Muscle of leg (tissue), 3 donors: ENCODE measurements at regions not wholly inside any gene's neighbourhood (a gene's known extent, or its start where the extent isn't known, plus 50 kb on each side); places are given as distances from the start of the nearest gene placed in this dataset.

Experiments used
- DNase-seq: peaks from one replicate; pipeline ENCODE4 v3.0.0; 2013
- H3K27ac ChIP-seq: one replicate; pipeline ENCODE4 v1.5.1; 2013; ENCODE audit warnings: mild to moderate bottlenecking, low read length, control low read depth
- H3K27me3 ChIP-seq: one replicate; pipeline ENCODE4 v1.6.1; 2013; ENCODE audit warnings: low read length; ENCODE audit not compliant: control insufficient read depth, insufficient read depth
- H3K36me3 ChIP-seq: one replicate; pipeline ENCODE4 v1.6.1; 2013; ENCODE audit warnings: low read length; ENCODE audit not compliant: control insufficient read depth, insufficient read depth
- H3K4me1 ChIP-seq: one replicate; pipeline ENCODE4 v1.6.1; 2013; ENCODE audit warnings: low read length; ENCODE audit not compliant: control insufficient read depth, insufficient read depth
- H3K4me3 ChIP-seq: one replicate; pipeline ENCODE4 v1.5.1; 2013; ENCODE audit warnings: low read length, control low read depth
- H3K9me3 ChIP-seq: replicated peaks from 2 replicates; pipeline ENCODE4 v1.6.1; 2013; ENCODE audit warnings: low read depth, low read length; ENCODE audit not compliant: control insufficient read depth
- WGBS: methylation state at CpG from one replicate; pipeline ENCODE4 v1.1.5; 2013; ENCODE audit warnings: missing lambda C conversion rate; ENCODE audit not compliant: insufficient coverage; 5-methylcytosine and 5-hydroxymethylcytosine counted together

- Histone ChIP-seq H3K27me3 (no peaks in the 10 kb centered on the region), H3K4me1 (no peaks in the 10 kb centered on the region), H3K27ac (no peak overlapping the region), H3K9me3 (no peaks in the 10 kb centered on the region), H3K36me3 (no peaks in the 10 kb centered on the region), H3K4me3 (no peak overlapping the region)
- no peak for DNase-seq
Measured at GRCh38 chr10:50936335-50936734, 50.9 kb upstream of the A1CF start.

GRCh38 chr10:50937230-50937907 is 51.9 kb upstream of the A1CF start:
- no CpG with 5 or more reads among the region's 4 CpGs for WGBS
- Histone ChIP-seq H3K4me3 (no peak overlapping the region), H3K9me3 (no peaks in the 10 kb centered on the region), H3K27me3 (no peaks in the 10 kb centered on the region), H3K27ac (no peak overlapping the region), H3K4me1 (no peaks in the 10 kb centered on the region), H3K36me3 (no peaks in the 10 kb centered on the region)
- DNase-seq = peak; percentile 77

DNA sequence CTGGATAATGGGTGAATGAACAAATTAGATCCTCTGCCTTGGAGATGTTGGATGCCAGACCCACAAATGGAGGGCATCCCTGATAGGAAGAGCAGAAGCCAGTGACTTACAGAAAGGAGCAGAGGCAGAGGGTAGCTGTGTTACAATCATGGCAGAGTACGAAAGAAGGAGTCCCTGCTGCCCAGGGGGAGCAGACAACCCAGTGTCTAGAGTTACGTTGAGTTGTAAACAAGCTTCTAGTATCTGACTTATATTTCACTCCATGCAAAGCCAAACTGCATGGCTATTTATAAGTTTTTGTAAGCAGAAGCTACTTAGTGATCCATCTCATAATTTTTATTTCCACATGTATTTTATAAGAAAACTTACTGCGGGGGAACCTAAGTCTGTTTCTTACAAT is 56.2 kb upstream of the A1CF start:
- 80% methylated on average over 2 of the region's 3 CpGs for WGBS
- Histone ChIP-seq H3K9me3 (no peaks in the 10 kb centered on the region), H3K36me3 (no peaks in the 10 kb centered on the region), H3K4me3 (no peak overlapping the region), H3K27me3 (no peaks in the 10 kb centered on the region), H3K27ac (no peak overlapping the region), H3K4me1 (no peaks in the 10 kb centered on the region)
- DNase-seq = no peak

DNA sequence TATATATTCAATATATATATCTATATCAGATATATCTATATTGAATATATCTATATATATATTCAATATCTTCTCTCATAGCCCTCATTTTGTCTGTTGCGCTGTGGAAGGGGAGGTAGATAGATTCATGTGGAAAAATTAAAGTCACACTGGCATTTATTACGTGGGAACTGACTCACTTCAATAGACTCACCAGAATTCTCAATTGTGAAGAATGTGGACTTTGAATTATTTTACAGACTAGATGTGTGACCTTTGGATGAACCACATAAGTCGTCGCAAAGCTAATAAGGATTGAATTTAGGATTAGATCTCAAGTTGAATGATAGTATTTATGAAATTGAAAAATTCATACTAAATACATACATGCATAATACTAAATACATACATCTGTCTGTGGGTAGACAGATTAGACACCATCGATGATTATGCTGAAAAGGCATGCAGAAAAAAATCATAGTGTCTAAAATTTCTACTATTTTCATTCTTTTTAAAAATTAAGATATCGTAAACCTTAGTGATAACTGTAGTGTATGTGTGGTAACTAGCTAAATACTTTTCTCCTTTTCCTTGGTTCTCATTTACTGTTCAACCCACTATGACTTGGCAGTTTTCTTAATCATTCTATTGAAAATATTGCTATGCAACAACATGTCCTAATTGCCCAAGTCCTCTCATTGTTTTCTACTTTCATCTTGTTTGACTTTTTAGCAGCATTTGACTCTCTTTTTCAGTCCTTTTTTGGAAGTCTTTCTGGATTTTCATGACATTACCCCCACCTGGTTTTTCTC is 61.8 kb upstream of the A1CF start:
- Histone ChIP-seq H3K27ac (no peak overlapping the region), H3K4me3 (no peak overlapping the region), H3K36me3 (no peaks in the 10 kb centered on the region), H3K27me3 (no peaks in the 10 kb centered on the region), H3K4me1 (no peaks in the 10 kb centered on the region), H3K9me3 (no peaks in the 10 kb centered on the region)
- no CpG with 5 or more reads among the region's 6 CpGs for WGBS
- DNase-seq = no peak

GRCh38 chr10:50951365-50951764 is 65.9 kb upstream of the A1CF start:
- no peaks in the 10 kb centered on the region for H3K9me3 ChIP-seq
- DNase-seq = peak; percentile 9
- WGBS = no CpG with 5 or more reads among the region's 4 CpGs
- no peaks in the 10 kb centered on the region for H3K4me1 ChIP-seq
- no peaks in the 10 kb centered on the region for H3K27me3 ChIP-seq
- H3K27ac ChIP-seq = no peak overlapping the region
- no peaks in the 10 kb centered on the region for H3K36me3 ChIP-seq
- H3K4me3 ChIP-seq = no peak overlapping the region

DNA sequence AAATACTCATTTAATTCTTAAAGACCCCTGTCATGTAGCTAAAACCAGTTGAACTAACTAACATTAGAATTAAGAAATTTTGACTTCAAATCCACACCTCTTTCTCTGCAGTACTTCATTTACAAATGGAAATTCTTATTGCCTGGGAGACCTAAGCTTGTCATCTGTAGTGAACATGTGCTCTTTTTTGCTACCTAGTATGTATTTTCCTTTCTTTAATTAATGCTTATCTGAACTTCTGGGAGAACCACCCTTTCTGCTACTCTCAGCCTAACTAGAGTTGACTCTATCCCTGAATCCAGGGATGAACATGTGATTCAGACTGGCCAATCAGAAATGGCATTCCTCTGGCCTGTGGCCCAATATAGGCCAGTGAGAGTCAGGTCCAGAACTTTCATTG is 75.9 kb upstream of the A1CF start:
- Histone ChIP-seq H3K27ac (no peak overlapping the region), H3K27me3 (no peaks in the 10 kb centered on the region), H3K36me3 (no peaks in the 10 kb centered on the region), H3K9me3 (no peaks in the 10 kb centered on the region), H3K4me1 (no peaks in the 10 kb centered on the region), H3K4me3 (no peak overlapping the region)
- DNase-seq = no peak

GRCh38 chr10:50963063-50963462 is 77.6 kb upstream of the A1CF start:
- no peaks in the 10 kb centered on the region for H3K4me1 ChIP-seq
- no peaks in the 10 kb centered on the region for H3K9me3 ChIP-seq
- no peaks in the 10 kb centered on the region for H3K27me3 ChIP-seq
- H3K36me3 ChIP-seq = no peaks in the 10 kb centered on the region
- no CpG with 5 or more reads among the region's 1 CpG for WGBS
- no peak for DNase-seq
- H3K4me3 ChIP-seq = no peak overlapping the region
- no peak overlapping the region for H3K27ac ChIP-seq

- no peaks in the 10 kb centered on the region for H3K36me3 ChIP-seq
- no peak overlapping the region for H3K27ac ChIP-seq
- no peaks in the 10 kb centered on the region for H3K4me1 ChIP-seq
- 83% methylated on average over 1 of the region's 4 CpGs for WGBS
- H3K9me3 ChIP-seq = no peaks in the 10 kb centered on the region
- H3K27me3 ChIP-seq = no peaks in the 10 kb centered on the region
- no peak for DNase-seq
- no peak overlapping the region for H3K4me3 ChIP-seq
Measured at GRCh38 chr10:50968386-50969091, 83.1 kb upstream of the A1CF start.

DNA sequence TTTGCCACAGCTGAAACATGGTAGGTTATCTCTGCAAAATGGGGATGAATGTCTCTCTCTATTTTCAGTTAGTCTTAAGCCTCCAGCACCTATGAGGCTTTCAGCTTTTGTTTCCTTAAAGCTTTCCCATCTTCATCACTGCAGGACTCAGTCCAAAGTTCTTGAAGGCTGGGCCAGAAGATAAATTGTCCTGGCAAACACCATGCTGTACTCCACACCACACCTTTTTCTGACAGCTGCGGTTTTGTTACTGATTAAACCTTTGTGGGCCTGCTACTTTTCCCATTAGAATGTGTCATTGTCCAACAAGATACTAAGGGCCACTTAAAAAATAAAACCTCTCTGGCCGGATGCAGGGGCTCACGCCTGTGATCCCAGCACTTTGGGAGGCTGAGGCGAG is 87.2 kb upstream of the A1CF start:
- DNase-seq = no peak
- no peak overlapping the region for H3K4me3 ChIP-seq
- H3K36me3 ChIP-seq = no peaks in the 10 kb centered on the region
- H3K4me1 ChIP-seq = no peaks in the 10 kb centered on the region
- H3K27me3 ChIP-seq = no peaks in the 10 kb centered on the region
- WGBS = 73% methylated on average over 2 of the region's 4 CpGs
- no peak overlapping the region for H3K27ac ChIP-seq
- no peaks in the 10 kb centered on the region for H3K9me3 ChIP-seq

GRCh38 chr10:50981385-50981784 is 92.9 kb upstream of the PRKG1 start:
- Histone ChIP-seq H3K4me1 (no peaks in the 10 kb centered on the region), H3K27ac (no peak overlapping the region), H3K4me3 (no peak overlapping the region), H3K36me3 (no peaks in the 10 kb centered on the region), H3K27me3 (no peaks in the 10 kb centered on the region), H3K9me3 (no peaks in the 10 kb centered on the region)
- DNase-seq = no peak
